Osteocyte (in vitro differentiated cells): ENCODE measurements at regions not wholly inside any gene's neighbourhood (a gene's known extent, or its start where the extent isn't known, plus 50 kb on each side); places are given as distances from the start of the nearest gene placed in this dataset.

Experiments used
- DNase-seq: peaks from one replicate; pipeline ENCODE4 v3.0.0; 2021; ENCODE audit warnings: mixed read lengths; ENCODE audit not compliant: unreplicated experiment; ENCODE audit errors: extremely low spot score
- H3K27ac Mint-ChIP-seq: one replicate; pipeline ENCODE4 v1.8.0; 2021; ENCODE audit warnings: mild to moderate bottlenecking, mixed read lengths; ENCODE audit not compliant: unreplicated experiment
- H3K27me3 Mint-ChIP-seq: one replicate; pipeline ENCODE4 v1.8.0; 2021; ENCODE audit warnings: mixed read lengths; ENCODE audit not compliant: unreplicated experiment
- H3K36me3 Mint-ChIP-seq: one replicate; pipeline ENCODE4 v1.8.0; 2021; ENCODE audit warnings: mixed read lengths; ENCODE audit not compliant: unreplicated experiment
- H3K4me1 Mint-ChIP-seq: one replicate; pipeline ENCODE4 v1.8.0; 2021; ENCODE audit warnings: mixed read lengths; ENCODE audit not compliant: unreplicated experiment
- H3K4me3 Mint-ChIP-seq: one replicate; pipeline ENCODE4 v1.8.0; 2021; ENCODE audit warnings: mild to moderate bottlenecking, moderate library complexity, mixed read lengths; ENCODE audit not compliant: unreplicated experiment
- H3K9me3 Mint-ChIP-seq: one replicate; pipeline ENCODE4 v1.8.0; 2021; ENCODE audit warnings: mixed read lengths; ENCODE audit not compliant: unreplicated experiment
- TF ChIP-seq, protein P1 (sequence below): fragments of 200-600 bp; sonication (generic); IDR thresholded peaks from 2 replicates; pipeline ENCODE4 v1.5.0; 2021; ENCODE audit warnings: antibody characterized with exemption, mild to moderate bottlenecking, moderate library complexity

DNA sequence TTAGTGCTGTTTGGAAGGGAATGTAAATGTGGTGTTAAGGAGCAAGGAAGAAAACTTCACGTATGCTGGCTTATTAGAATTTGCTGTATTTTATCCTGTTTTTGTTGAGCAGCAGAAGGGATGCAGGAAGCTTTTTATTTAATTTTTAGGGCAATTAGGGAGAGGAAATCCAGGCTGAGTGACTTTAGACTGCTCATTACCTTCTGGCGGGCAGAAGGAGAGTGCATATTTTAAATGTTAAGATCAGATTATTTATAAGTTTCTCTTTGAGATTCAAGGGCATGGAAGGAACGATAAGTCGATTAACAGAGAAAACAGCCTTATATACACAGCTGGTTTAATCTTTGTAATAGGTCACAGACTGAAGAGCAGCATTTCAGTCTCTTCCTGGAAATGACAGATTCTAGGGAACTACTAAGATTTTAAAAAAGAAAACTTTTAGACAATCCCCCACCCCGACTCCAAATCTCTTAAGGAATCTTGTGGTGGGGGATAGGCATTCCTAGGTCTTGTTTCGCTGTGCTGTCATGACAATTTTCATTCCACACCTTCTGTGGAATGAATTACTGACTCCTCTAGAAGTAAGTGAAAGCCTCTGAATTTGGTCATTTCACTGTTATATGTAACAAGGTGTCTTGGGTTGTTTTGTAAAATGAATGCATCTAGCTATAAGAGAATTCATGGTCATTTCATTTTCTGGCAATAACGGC is 402.5 kb downstream of the RAPGEF2 start:
- H3K27me3 Mint-ChIP-seq: peaks cover 66% of the 10 kb centered on the region
- H3K4me1 Mint-ChIP-seq: peaks cover 5% of the 10 kb centered on the region
- TF ChIP-seq, protein P1, sequence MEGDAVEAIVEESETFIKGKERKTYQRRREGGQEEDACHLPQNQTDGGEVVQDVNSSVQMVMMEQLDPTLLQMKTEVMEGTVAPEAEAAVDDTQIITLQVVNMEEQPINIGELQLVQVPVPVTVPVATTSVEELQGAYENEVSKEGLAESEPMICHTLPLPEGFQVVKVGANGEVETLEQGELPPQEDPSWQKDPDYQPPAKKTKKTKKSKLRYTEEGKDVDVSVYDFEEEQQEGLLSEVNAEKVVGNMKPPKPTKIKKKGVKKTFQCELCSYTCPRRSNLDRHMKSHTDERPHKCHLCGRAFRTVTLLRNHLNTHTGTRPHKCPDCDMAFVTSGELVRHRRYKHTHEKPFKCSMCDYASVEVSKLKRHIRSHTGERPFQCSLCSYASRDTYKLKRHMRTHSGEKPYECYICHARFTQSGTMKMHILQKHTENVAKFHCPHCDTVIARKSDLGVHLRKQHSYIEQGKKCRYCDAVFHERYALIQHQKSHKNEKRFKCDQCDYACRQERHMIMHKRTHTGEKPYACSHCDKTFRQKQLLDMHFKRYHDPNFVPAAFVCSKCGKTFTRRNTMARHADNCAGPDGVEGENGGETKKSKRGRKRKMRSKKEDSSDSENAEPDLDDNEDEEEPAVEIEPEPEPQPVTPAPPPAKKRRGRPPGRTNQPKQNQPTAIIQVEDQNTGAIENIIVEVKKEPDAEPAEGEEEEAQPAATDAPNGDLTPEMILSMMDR: no peak
- H3K9me3 Mint-ChIP-seq: no peaks in the 10 kb centered on the region
- H3K4me3 Mint-ChIP-seq: no peak overlapping the region
- H3K36me3 Mint-ChIP-seq: no peaks in the 10 kb centered on the region
- H3K27ac Mint-ChIP-seq: no peak overlapping the region
- no peak for DNase-seq

- H3K4me3 Mint-ChIP-seq: no peak overlapping the region
- H3K9me3 Mint-ChIP-seq: no peaks in the 10 kb centered on the region
- no peak overlapping the region for H3K27ac Mint-ChIP-seq
- no peaks in the 10 kb centered on the region for H3K36me3 Mint-ChIP-seq
- no peak for DNase-seq
- TF ChIP-seq, protein P1: no peak
- peaks cover 5% of the 10 kb centered on the region for H3K4me1 Mint-ChIP-seq
- H3K27me3 Mint-ChIP-seq: peaks cover 51% of the 10 kb centered on the region
Observed at GRCh38 chr4:159506801-159507517, 404.1 kb downstream of the RAPGEF2 start.

- Mint-ChIP-seq H3K36me3 (no peaks in the 10 kb centered on the region), H3K27me3 (peaks cover 38% of the 10 kb centered on the region), H3K4me1 (peaks cover 5% of the 10 kb centered on the region), H3K4me3 (no peak overlapping the region), H3K27ac (no peak overlapping the region), H3K9me3 (no peaks in the 10 kb centered on the region)
- no peak for DNase-seq
- TF ChIP-seq, protein P1: no peak
Observed at GRCh38 chr4:159508917-159509500, 406.1 kb downstream of the RAPGEF2 start.

GRCh38 chr4:159512348-159512747 is 409.5 kb downstream of the RAPGEF2 start:
- TF ChIP-seq, protein P1: no peak
- Mint-ChIP-seq H3K9me3 (no peaks in the 10 kb centered on the region), H3K27ac (no peak overlapping the region), H3K36me3 (no peaks in the 10 kb centered on the region), H3K4me1 (peaks cover 7% of the 10 kb centered on the region), H3K4me3 (no peak overlapping the region), H3K27me3 (peaks cover 28% of the 10 kb centered on the region)
- no peak for DNase-seq
